Panc1 (cell line): ENCODE measurements at regions not wholly inside any gene's neighbourhood (a gene's known extent, or its start where the extent isn't known, plus 50 kb on each side); places are given as distances from the start of the nearest gene placed in this dataset.

Experiments used
- POLR2AphosphoS5 ChIP-seq: IDR thresholded peaks from 2 replicates; pipeline ENCODE4 v1.6.1; 2012; ENCODE audit warnings: mild to moderate bottlenecking, low read depth, low read length, moderate library complexity
- SIN3A ChIP-seq: IDR thresholded peaks from 2 replicates; pipeline ENCODE4 v1.6.1; 2012; ENCODE audit warnings: low read depth, mild to moderate bottlenecking, low read length, moderate library complexity, borderline replicate concordance; ENCODE audit not compliant: insufficient read depth
- TCF7L2 ChIP-seq: IDR thresholded peaks from 2 replicates; pipeline ENCODE4 v1.6.1; 2011; ENCODE audit warnings: mild to moderate bottlenecking, low read depth, low read length, inconsistent platforms
- TF ChIP-seq, protein P1 (sequence below): fragments of 450-650 bp; IDR thresholded peaks from 2 replicates; pipeline ENCODE4 v1.5.1; 2017; ENCODE audit warnings: mild to moderate bottlenecking
- TF ChIP-seq, protein P2 (sequence below), 2 experiments: IDR thresholded peaks; 2 replicates each; pipeline ENCODE4 v1.6.1; 2011 to 2012; ENCODE audit warnings: low read depth in 2 of 2, control low read depth in 1 of 2, low read length in 1 of 2, mild to moderate bottlenecking in 1 of 2, moderate library complexity in 1 of 2; ENCODE audit not compliant: insufficient read depth in 1 of 2

DNA sequence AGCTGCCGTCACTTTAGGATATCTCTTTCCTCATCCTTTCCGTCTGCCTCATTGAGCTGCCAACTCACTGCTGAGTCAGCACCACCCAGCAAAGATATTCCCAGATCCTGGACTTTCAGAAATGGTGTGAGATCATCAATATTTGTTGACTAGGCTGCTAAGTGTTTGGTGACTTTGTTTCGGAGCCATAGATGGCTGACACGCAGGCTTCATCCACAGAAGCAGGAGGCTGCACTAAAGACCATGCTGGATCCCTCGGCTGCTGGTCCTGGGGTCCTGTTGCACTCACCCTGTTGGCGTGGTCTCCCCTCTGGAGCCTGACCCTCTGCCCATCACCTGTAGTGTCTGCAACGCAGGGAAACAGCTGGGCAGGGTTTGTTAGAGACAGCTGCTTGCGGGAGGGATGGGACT, 96.5 kb downstream of the ERMARD start:
- TF ChIP-seq, protein P1, sequence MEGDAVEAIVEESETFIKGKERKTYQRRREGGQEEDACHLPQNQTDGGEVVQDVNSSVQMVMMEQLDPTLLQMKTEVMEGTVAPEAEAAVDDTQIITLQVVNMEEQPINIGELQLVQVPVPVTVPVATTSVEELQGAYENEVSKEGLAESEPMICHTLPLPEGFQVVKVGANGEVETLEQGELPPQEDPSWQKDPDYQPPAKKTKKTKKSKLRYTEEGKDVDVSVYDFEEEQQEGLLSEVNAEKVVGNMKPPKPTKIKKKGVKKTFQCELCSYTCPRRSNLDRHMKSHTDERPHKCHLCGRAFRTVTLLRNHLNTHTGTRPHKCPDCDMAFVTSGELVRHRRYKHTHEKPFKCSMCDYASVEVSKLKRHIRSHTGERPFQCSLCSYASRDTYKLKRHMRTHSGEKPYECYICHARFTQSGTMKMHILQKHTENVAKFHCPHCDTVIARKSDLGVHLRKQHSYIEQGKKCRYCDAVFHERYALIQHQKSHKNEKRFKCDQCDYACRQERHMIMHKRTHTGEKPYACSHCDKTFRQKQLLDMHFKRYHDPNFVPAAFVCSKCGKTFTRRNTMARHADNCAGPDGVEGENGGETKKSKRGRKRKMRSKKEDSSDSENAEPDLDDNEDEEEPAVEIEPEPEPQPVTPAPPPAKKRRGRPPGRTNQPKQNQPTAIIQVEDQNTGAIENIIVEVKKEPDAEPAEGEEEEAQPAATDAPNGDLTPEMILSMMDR: no peak
- no peak for TF ChIP-seq SIN3A
- no peak for TF ChIP-seq POLR2AphosphoS5
- TF ChIP-seq, protein P2, sequence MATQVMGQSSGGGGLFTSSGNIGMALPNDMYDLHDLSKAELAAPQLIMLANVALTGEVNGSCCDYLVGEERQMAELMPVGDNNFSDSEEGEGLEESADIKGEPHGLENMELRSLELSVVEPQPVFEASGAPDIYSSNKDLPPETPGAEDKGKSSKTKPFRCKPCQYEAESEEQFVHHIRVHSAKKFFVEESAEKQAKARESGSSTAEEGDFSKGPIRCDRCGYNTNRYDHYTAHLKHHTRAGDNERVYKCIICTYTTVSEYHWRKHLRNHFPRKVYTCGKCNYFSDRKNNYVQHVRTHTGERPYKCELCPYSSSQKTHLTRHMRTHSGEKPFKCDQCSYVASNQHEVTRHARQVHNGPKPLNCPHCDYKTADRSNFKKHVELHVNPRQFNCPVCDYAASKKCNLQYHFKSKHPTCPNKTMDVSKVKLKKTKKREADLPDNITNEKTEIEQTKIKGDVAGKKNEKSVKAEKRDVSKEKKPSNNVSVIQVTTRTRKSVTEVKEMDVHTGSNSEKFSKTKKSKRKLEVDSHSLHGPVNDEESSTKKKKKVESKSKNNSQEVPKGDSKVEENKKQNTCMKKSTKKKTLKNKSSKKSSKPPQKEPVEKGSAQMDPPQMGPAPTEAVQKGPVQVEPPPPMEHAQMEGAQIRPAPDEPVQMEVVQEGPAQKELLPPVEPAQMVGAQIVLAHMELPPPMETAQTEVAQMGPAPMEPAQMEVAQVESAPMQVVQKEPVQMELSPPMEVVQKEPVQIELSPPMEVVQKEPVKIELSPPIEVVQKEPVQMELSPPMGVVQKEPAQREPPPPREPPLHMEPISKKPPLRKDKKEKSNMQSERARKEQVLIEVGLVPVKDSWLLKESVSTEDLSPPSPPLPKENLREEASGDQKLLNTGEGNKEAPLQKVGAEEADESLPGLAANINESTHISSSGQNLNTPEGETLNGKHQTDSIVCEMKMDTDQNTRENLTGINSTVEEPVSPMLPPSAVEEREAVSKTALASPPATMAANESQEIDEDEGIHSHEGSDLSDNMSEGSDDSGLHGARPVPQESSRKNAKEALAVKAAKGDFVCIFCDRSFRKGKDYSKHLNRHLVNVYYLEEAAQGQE (IDR thresholded peaks at IDR 0.05; ENCODE audit: insufficient read depth in 1 of 2, low read depth in 2 of 2, low read length in 1 of 2): no peak
- TF ChIP-seq TCF7L2: no peak
